ES-I3 (cell line): ENCODE measurements at regions not wholly inside any gene's neighbourhood (a gene's known extent, or its start where the extent isn't known, plus 50 kb on each side); places are given as distances from the start of the nearest gene placed in this dataset.

Experiments
- H3K36me3 ChIP-seq: 2 replicates; pipeline ENCODE4 v1.6.1; 2013; ENCODE audit warnings: mild to moderate bottlenecking, low read length, control low read depth, moderate library complexity; ENCODE audit not compliant: insufficient read depth
- H3K4me1 ChIP-seq: 2 replicates; pipeline ENCODE4 v1.6.1; 2013; ENCODE audit warnings: mild to moderate bottlenecking, control low read depth, low read length; ENCODE audit not compliant: insufficient read depth
- H3K9ac ChIP-seq: 2 replicates; pipeline ENCODE4 v1.6.1; 2013; ENCODE audit warnings: low read depth, mild to moderate bottlenecking, low read length, moderate library complexity
- H3K9me3 ChIP-seq: 2 replicates; pipeline ENCODE4 v1.6.1; 2013; ENCODE audit warnings: mild to moderate bottlenecking, low read length, moderate library complexity; ENCODE audit not compliant: control insufficient read depth, insufficient read depth

GRCh38 chr2:60000686-60001085 lies 552.8 kb downstream of the BCL11A start:
- Histone ChIP-seq H3K9me3 (no peaks in the 10 kb centered on the region), H3K36me3 (no peaks in the 10 kb centered on the region), H3K4me1 (peaks cover 10% of the 10 kb centered on the region; the same call in 1 of the 2 replicates), H3K9ac (no peak overlapping the region)

GRCh38 chr2:59998324-59998723 lies 555.1 kb downstream of the BCL11A start:
- no peaks in the 10 kb centered on the region for H3K36me3 ChIP-seq
- H3K9ac ChIP-seq = no peak overlapping the region
- peaks cover 10% of the 10 kb centered on the region; the same call in 1 of the 2 replicates for H3K4me1 ChIP-seq
- H3K9me3 ChIP-seq = no peaks in the 10 kb centered on the region

- Histone ChIP-seq H3K9ac (no peak overlapping the region), H3K36me3 (no peaks in the 10 kb centered on the region), H3K9me3 (no peaks in the 10 kb centered on the region), H3K4me1 (peaks cover 9% of the 10 kb centered on the region; the same call in 1 of the 2 replicates)
These were observed 556.1 kb downstream of the BCL11A start for GRCh38 chr2:59997371-59997770.

- no peaks in the 10 kb centered on the region for H3K9me3 ChIP-seq
- H3K9ac ChIP-seq = no peak overlapping the region
- H3K4me1 ChIP-seq = peaks cover 4% of the 10 kb centered on the region; the same call in 1 of the 2 replicates
- H3K36me3 ChIP-seq = no peaks in the 10 kb centered on the region
These were observed 556.6 kb downstream of the BCL11A start for GRCh38 chr2:59996855-59997254.

- no peak overlapping the region for H3K9ac ChIP-seq
- no peaks in the 10 kb centered on the region for H3K9me3 ChIP-seq
- H3K36me3 ChIP-seq = no peaks in the 10 kb centered on the region
- H3K4me1 ChIP-seq = no peaks in the 10 kb centered on the region
These were observed 559.7 kb downstream of the BCL11A start for GRCh38 chr2:59993726-59994125.

GRCh38 chr2:59988341-59988740 lies 565.1 kb downstream of the BCL11A start:
- H3K9me3 ChIP-seq = no peaks in the 10 kb centered on the region
- no peak overlapping the region for H3K9ac ChIP-seq
- H3K4me1 ChIP-seq = no peaks in the 10 kb centered on the region
- no peaks in the 10 kb centered on the region for H3K36me3 ChIP-seq

GRCh38 chr2:59986511-59986910 lies 566.9 kb downstream of the BCL11A start:
- H3K36me3 ChIP-seq = no peaks in the 10 kb centered on the region

GRCh38 chr2:59985923-59986322 lies 567.5 kb downstream of the BCL11A start:
- Histone ChIP-seq H3K4me1 (no peaks in the 10 kb centered on the region), H3K36me3 (no peaks in the 10 kb centered on the region), H3K9ac (no peak overlapping the region)

More at GRCh38 chr2:59986511-59986910, 566.9 kb downstream of the BCL11A start:
- no peaks in the 10 kb centered on the region for H3K4me1 ChIP-seq
- no peak overlapping the region for H3K9ac ChIP-seq
- no peaks in the 10 kb centered on the region for H3K9me3 ChIP-seq

GRCh38 chr2:59974051-59974766 lies 579.2 kb downstream of the BCL11A start:
- Histone ChIP-seq H3K9me3 (no peaks in the 10 kb centered on the region), H3K4me1 (peaks cover 15% of the 10 kb centered on the region), H3K36me3 (no peaks in the 10 kb centered on the region), H3K9ac (no peak overlapping the region)

More at GRCh38 chr2:59985923-59986322, 567.5 kb downstream of the BCL11A start:
- H3K9me3 ChIP-seq = no peaks in the 10 kb centered on the region

- H3K9me3 ChIP-seq = no peaks in the 10 kb centered on the region
- H3K4me1 ChIP-seq = no peaks in the 10 kb centered on the region
- no peak overlapping the region for H3K9ac ChIP-seq
- no peaks in the 10 kb centered on the region for H3K36me3 ChIP-seq
These were observed 584.3 kb downstream of the BCL11A start for GRCh38 chr2:59969161-59969560.

- Histone ChIP-seq H3K9ac (no peak overlapping the region), H3K4me1 (no peaks in the 10 kb centered on the region), H3K36me3 (no peaks in the 10 kb centered on the region), H3K9me3 (no peaks in the 10 kb centered on the region)
These were observed 585.0 kb downstream of the BCL11A start for GRCh38 chr2:59968441-59968840.

GRCh38 chr2:59967691-59968090 lies 585.8 kb downstream of the BCL11A start:
- Histone ChIP-seq H3K4me1 (no peaks in the 10 kb centered on the region), H3K36me3 (no peaks in the 10 kb centered on the region), H3K9ac (no peak overlapping the region), H3K9me3 (no peaks in the 10 kb centered on the region)

- Histone ChIP-seq H3K9me3 (no peaks in the 10 kb centered on the region), H3K4me1 (peaks cover 6% of the 10 kb centered on the region; the same call in 1 of the 2 replicates), H3K36me3 (no peaks in the 10 kb centered on the region), H3K9ac (no peak overlapping the region)
These were observed 590.3 kb downstream of the BCL11A start for GRCh38 chr2:59963157-59963556.

GRCh38 chr2:59961746-59962145 lies 591.7 kb downstream of the BCL11A start:
- H3K36me3 ChIP-seq = no peaks in the 10 kb centered on the region
- no peak overlapping the region for H3K9ac ChIP-seq
- peaks cover 6% of the 10 kb centered on the region; the same call in 1 of the 2 replicates for H3K4me1 ChIP-seq
- no peaks in the 10 kb centered on the region for H3K9me3 ChIP-seq

- no peak overlapping the region for H3K9ac ChIP-seq
- H3K9me3 ChIP-seq = no peaks in the 10 kb centered on the region
- H3K36me3 ChIP-seq = no peaks in the 10 kb centered on the region
- peaks cover 6% of the 10 kb centered on the region; the same call in 1 of the 2 replicates for H3K4me1 ChIP-seq
These were observed 593.5 kb downstream of the BCL11A start for GRCh38 chr2:59959944-59960343.
